ENCODE measurements at regions not wholly inside any gene's neighbourhood (a gene's known extent, or its start where the extent isn't known, plus 50 kb on each side); places are given as distances from the start of the nearest gene placed in this dataset.

DNA sequence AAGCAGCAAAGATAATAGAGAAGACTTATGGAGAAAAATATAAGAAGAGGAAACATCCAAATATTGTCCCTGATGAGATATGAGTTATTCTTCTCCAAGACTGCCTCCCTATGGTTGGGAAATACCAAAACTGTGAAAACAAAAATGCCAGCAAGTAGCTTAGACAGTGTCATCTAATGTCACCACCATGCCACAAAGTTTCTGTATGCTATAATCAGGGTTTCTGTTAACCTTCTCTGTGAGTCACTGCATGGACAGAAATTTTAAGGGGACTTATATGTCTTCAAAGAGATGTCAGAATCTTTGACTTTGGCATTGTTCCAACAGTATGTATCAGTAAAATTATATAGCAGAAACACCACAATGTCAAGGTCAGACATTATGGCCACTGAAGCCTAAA lies 222.6 kb downstream of the KDM5D start:
- TF ChIP-seq, protein P1, sequence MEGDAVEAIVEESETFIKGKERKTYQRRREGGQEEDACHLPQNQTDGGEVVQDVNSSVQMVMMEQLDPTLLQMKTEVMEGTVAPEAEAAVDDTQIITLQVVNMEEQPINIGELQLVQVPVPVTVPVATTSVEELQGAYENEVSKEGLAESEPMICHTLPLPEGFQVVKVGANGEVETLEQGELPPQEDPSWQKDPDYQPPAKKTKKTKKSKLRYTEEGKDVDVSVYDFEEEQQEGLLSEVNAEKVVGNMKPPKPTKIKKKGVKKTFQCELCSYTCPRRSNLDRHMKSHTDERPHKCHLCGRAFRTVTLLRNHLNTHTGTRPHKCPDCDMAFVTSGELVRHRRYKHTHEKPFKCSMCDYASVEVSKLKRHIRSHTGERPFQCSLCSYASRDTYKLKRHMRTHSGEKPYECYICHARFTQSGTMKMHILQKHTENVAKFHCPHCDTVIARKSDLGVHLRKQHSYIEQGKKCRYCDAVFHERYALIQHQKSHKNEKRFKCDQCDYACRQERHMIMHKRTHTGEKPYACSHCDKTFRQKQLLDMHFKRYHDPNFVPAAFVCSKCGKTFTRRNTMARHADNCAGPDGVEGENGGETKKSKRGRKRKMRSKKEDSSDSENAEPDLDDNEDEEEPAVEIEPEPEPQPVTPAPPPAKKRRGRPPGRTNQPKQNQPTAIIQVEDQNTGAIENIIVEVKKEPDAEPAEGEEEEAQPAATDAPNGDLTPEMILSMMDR (IDR thresholded peaks at IDR 0.05; ENCODE audit: extremely low read depth, missing control alignments): no peak
- DNase-seq (ENCODE audit: low spot score): no peak

DNA sequence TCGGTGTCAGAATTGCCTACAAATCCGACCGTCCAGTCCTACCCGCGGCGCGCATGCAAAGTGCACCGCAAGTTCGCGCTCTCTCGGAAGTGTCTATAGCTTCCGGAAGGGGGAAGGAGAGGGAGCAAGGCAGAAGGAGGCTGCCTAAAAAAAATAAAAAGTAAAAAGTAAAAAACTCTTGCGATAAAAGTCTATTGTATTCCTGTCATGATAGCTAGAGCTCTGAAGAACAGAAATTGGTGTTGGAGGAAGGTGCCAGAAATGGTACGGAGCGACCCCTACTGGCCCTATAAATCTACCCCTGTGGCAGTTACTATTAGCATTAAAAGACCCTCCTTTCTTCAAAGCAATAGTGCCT lies 241.5 kb downstream of the KDM5D start:
- TF ChIP-seq, protein P1 (IDR thresholded peaks at IDR 0.05; ENCODE audit: extremely low read depth, missing control alignments): no peak

DNA sequence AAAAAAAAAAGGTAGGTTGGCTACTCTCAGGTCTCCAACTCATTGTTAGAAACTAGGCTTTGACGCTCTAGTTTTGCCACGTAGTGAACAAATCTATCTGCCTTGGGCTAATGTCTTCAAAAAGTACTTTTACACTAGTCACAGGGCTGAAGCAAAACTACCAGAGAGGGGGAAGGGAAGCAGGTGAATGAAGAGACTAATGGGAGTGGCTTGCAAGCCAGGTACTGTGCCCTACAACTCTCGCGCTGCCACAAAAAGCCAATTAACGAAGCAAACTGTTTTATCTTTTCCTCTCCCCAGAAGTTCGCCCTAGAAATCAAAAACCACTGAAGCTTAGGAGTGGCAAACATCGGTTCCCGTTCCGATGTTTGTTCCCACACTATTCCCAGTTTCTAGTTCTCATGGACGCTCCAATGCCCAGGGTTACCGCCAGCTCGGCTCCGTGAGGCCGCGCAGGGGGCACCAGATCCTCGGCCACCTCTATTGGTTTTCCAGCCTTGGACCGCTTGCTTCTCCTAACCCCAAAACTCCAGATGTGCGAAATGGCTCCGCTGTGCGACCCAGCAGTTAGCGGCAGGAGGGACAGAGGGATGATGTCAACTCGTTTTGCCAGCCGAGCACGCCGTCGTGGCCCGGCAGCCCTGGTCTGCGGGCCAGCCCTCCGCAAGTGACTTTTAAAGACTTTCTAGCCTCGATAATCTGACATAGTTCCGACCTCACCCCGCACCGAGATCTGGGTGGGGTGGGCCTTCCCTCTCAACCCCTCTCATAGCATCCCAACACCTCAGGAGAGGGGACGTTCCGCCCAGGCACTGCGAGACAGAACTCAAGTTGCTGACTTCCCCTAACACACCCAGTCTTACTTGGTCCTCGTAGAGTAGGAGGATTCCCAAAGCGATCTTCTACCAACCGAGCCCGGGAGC lies 242.1 kb downstream of the KDM5D start:
- TF ChIP-seq, protein P1 (IDR thresholded peaks at IDR 0.05; ENCODE audit: extremely low read depth, missing control alignments): no peak
- no peak for DNase-seq (ENCODE audit: low spot score)

More for the DNA sequence above, 241.5 kb downstream of the KDM5D start:
- no peak for DNase-seq (ENCODE audit: low spot score)

DNA sequence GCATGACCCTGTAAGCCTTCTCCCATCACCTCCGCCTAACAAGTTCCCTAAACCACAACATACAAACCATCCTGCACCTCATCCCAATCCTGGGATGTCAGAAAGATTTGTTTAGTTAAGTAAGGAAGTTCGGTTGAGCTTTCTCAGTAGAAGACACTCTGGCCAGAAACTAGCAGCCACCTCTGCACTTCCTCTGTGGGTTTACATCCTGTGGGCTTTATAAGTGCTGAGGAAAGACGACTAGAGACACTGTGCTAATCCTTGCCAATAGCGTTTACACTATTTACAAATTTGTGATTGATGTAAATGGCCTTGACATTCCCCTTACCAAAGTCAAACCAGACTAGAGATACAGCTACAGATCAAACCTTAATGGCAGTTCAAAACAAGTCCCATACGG lies 246.0 kb downstream of the KDM5D start:
- DNase-seq (ENCODE audit: low spot score): no peak
- TF ChIP-seq, protein P1 (IDR thresholded peaks at IDR 0.05; ENCODE audit: extremely low read depth, missing control alignments): no peak

DNA sequence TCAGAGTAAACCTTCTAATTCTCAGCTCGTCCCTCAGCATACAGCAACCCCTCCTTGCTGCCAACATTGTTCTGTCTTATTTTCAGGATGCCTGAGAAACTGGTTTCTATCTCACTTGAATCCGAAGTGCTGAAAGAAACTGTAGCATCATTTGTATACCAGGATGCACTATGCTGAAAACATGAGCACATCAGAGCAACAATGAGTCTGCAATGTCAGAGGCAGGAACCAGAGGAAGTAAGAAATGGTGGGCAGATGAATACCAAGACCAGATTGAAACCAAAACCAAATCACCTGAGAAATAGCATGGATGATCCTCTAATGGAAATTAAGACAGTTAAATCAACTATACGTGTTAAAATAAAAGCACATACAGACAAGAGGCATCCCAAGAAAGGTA lies 257.0 kb downstream of the KDM5D start:
- no peak for DNase-seq (ENCODE audit: low spot score)
- TF ChIP-seq, protein P1 (IDR thresholded peaks at IDR 0.05; ENCODE audit: extremely low read depth, missing control alignments): no peak

DNA sequence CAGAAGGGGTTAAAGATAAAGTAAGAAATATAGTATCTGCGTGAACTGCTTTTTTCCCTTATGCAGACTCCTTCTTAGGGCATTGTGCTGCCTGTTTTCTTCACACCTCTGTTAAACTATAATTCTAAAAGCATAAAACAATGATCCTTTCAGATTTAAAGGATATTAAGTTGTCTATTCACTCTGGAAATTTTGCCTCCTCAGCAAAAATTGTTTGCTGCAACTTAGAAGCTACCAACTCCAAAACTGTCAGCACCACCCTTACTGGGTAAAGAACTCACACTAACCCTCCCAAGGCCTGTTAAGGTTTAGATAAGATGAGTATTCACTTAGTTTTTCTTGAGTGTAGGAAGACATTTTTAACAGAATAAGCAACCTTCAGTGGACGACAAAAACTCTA lies 259.5 kb downstream of the KDM5D start:
- DNase-seq (ENCODE audit: low spot score): no peak
- TF ChIP-seq, protein P1 (IDR thresholded peaks at IDR 0.05; ENCODE audit: extremely low read depth, missing control alignments): no peak

DNA sequence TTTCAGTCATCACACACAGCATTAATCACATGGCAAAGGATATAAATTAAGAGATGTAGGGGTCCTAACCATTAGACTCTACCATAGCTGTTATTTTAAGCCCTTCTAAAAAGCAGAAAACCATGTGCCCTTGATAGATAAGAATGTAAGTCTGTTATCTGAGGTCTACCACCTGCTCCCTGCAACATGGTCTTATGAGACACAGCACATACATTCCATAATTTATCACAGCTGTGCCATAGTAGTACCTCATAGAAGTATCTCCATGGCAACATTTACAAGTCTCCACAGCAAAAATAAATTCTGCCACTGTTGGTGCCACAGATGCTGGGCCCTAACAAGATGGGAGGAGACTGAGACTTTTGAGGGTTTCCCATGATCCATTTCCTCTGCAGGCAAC lies 265.4 kb downstream of the KDM5D start:
- DNase-seq (ENCODE audit: low spot score): no peak
- TF ChIP-seq, protein P1 (IDR thresholded peaks at IDR 0.05; ENCODE audit: extremely low read depth, missing control alignments): no peak

All from GM20000 (cell line).